GM12872 (cell line): ENCODE measurements at regions not wholly inside any gene's neighbourhood (a gene's known extent, or its start where the extent isn't known, plus 50 kb on each side); places are given as distances from the start of the nearest gene placed in this dataset.

Source experiments
- TF ChIP-seq, protein P1 (sequence below): IDR thresholded peaks from 3 replicates; pipeline ENCODE4 v1.5.1; 2011; ENCODE audit warnings: low read depth, mild to moderate bottlenecking, low read length, moderate library complexity; ENCODE audit not compliant: insufficient read depth

- TF ChIP-seq, protein P1, sequence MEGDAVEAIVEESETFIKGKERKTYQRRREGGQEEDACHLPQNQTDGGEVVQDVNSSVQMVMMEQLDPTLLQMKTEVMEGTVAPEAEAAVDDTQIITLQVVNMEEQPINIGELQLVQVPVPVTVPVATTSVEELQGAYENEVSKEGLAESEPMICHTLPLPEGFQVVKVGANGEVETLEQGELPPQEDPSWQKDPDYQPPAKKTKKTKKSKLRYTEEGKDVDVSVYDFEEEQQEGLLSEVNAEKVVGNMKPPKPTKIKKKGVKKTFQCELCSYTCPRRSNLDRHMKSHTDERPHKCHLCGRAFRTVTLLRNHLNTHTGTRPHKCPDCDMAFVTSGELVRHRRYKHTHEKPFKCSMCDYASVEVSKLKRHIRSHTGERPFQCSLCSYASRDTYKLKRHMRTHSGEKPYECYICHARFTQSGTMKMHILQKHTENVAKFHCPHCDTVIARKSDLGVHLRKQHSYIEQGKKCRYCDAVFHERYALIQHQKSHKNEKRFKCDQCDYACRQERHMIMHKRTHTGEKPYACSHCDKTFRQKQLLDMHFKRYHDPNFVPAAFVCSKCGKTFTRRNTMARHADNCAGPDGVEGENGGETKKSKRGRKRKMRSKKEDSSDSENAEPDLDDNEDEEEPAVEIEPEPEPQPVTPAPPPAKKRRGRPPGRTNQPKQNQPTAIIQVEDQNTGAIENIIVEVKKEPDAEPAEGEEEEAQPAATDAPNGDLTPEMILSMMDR, result no peak
Measured at GRCh38 chr5:61969755-61970154, 336.3 kb upstream of the KIF2A start.

- TF ChIP-seq, protein P1, result no peak
Measured at GRCh38 chr5:61970218-61970617, 335.8 kb upstream of the KIF2A start.

GRCh38 chr5:61974680-61975079, 331.3 kb upstream of the KIF2A start:
- TF ChIP-seq, protein P1, result no peak

GRCh38 chr5:61981886-61982285, 324.1 kb upstream of the KIF2A start:
- TF ChIP-seq, protein P1, result no peak

DNA sequence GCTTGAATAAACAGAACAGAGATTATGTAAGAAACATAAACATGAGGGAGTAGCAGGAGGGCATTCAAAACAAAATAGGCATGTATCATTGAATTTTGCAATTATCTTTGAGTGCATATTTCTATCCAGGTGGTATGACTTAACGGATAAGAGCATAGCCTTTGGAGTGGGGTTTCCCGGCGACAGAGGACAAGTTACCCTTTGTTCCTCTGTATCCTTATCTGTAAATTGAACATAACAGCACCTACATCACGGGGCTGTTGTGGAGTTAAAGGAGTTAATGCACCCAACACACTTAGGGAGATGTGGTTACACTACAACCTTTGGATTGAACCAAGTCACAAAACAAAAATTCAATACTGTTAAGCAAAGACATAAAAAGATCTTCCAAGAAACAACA, 314.6 kb upstream of the KIF2A start:
- TF ChIP-seq, protein P1, result no peak

DNA sequence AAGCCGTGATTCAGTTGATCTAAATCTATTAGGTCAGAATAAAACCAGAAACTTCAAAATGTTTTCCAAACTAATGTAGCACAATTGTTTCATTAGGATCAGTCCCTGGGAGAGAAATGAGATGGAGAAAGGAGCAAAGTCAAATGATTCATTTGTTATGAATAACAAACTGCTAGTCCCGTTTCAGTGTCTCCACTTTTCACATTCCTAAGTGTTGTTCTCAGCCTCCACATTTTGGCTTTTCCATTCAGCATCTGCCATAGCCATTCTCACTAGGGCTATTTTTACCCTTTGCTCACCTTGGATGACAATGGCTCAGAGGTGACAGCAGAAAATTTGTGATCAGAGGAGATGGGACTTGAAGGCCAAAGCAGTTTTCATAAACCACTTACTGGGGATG, 314.1 kb upstream of the KIF2A start:
- TF ChIP-seq, protein P1, result no peak

GRCh38 chr5:61993295-61993927, 312.6 kb upstream of the KIF2A start:
- TF ChIP-seq, protein P1, result no peak
